Suppressor macrophage treated with lipopolysaccharide for 4 hours (primary cell): ENCODE measurements at regions not wholly inside any gene's neighbourhood (a gene's known extent, or its start where the extent isn't known, plus 50 kb on each side); places are given as distances from the start of the nearest gene placed in this dataset.
"Not testable (repeated sequence)": the region's sequence is repeated elsewhere in the genome, so short reads cannot be mapped to it uniquely, and the experiment has no call there.

ENCODE experiments used
- DNase-seq: peaks from one replicate; pipeline ENCODE4 v3.0.0-alpha.2; 2020

DNA sequence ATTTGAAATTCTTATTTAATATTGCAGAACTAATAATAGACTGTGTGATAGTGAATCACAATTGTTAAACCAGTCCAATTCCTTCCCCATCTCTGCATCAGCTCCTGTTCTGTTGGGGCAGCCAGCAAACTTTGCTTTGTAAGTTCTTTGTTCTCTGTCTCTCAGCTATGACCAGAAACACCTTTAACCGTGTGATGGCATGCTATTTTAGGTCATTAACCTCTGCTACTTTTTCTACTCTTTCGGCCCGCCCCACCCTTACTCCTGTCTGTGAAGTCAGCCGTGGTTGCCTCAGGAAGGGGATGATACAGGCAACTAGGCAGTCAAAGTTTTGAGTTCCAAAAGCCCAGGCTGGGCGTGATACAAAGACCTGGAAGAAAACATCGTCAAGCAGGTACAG lies 51.3 kb upstream of the EGFL6 start:
- DNase-seq = no peak

DNA sequence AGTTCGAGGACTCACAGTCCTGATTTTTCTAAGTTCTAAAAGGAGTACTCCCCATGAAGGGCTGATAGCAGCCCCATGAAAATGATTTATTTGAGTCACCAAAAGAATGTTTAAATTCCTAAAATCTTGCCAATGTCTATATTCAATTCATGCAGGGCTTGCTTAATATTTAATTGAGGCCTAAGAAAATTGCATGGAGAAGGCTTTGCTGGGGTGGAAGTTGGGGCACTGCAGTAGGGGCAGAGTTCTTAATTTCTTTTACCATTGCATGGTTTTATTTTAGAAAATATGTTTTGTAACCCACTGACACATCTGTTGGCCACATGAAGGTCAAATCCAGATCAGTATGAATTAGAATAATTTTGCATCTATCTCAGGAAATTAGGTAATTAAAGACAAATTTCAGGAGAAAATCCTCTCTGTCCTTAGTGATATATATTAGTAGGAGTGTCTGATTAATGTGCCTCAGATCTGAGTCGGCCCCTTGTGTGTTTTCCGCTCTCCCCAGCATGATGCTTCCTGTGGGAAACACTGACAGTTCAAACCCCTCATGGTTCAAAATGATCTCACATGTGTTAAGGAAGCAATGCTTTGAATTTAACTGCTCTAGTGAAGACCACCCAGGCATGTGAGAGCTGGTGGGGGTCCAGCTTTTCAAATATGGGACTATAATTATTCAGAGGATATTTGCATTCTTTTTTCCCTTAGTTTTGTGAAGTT lies 54.0 kb upstream of the EGFL6 start:
- DNase-seq = no peak

DNA sequence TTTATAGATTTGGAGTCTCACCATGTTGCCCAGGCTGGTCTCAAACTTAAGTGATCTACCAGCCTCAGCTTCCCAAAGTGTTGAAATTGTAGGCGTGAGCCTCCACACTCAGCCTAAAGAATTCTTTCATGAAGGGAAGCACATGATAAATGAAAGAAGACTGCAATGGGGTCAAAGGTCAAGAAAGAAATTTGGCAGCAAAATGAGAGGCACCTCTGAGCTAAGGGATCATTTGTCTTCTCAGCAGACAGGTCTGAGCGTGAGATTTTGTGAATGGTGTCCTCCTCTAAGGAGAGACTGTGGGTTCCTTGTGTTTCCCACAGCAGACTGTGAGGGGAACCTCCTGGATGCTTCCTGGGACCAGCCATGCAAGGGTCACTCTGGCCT lies 57.5 kb upstream of the EGFL6 start:
- DNase-seq = no peak

DNA sequence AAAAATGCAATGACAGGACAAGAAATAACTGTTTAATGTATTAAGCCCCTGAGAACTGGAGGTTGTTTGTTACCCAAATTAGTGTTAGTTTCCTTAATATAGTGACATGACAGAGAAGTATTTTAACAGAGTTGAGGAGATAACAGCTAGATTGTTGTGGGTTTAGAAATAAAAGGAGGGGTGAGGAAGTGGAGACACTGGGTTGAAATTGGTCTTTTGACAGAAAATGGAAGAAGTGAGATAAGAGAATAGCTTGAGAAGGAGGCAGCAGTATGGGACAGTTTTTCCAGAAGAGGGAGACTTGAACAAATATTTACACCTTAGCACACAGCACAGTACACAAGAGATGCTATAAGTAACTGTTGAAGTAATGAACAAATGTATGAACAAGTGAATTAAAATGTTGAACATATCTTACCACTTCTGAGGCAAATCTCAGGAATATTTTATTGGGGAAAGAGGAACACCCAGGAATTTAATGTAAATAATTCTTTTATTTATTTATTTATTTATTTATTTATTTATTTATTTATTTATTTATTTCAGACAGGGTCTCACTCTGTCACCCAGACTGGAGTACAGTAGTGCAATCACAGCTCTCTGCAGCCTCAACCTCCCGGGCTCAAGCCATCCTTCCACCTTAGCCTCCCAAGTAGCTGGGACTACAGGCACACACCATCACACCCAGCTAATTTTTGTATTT lies 58.0 kb upstream of the EGFL6 start:
- no peak for DNase-seq

DNA sequence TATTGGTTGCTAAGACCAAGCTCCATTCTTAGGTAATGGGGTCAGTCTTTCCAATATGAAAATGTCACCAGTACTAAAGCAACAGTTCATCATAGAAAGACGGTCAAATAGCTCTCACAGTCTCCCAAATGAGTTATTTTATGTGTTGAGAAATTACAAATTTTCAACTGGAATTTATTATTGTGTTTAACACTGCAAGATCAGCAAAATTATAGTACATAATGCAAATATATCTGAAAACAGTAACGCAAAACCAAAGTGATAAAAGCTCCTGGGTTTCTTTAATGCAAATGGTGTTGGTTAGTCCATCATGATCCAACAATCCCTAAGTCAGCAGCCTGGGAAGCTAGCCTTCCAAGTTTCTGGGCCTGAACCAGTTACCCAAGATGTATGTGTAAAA lies 61.5 kb upstream of the EGFL6 start:
- DNase-seq = no peak

DNA sequence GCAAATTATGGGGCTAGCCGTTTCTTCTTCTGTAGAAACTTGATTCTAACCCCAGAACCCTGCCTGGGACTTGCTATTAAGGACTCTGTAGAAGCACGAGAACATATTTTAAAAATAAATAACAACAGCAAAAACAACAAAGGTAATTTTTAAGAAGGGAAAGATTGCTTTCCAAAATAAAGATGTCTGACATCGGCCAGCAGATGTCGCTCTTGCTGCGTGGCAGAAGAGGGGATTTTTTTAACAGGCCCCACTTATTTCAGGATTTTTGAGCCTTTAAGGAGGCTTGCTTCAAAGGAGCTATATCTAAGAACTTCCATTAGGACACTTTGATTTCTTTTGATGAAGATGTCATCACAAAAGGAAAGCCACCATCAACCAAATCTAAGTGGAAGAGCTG lies 62.8 kb upstream of the EGFL6 start:
- peak; percentile 61 for DNase-seq

DNA sequence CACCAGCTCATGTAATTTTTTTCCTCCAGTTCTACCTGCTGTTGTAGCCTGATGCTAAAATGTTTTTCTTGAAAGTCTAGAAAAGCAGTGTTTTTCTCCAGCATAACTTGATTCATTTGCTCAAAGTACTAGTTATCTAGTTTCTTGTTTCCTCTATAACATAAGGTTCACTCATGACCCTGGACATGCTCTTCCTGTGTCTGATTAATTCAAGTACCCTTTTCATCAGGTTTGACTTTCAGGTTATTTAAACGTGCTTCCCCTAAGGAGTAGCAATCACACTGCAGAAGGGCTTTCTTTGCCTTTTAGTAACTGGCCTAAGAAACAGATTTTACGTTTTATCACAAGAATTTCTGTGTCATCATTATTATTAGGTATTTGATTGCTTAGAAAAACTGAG lies 66.8 kb upstream of the EGFL6 start:
- DNase-seq = no peak

DNA sequence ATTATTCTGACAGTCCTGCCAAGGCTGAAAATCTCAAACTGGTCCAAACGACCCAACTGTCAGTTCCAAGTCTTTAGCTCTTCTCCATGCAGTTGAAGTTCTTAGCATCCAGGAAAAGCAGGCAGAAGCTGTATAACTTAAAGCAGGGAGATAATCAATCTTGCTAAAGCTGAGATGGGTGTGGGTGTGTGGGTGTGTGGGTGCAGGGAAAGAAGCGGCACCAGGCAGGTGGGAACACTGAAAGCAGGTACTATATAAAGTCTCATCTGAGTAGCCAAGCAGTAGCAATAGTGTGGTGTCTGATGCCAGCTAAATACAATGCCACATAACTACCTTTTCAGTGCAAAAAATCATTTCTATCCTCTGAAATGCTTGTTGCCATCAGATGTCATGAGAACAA lies 69.7 kb upstream of the EGFL6 start:
- no peak for DNase-seq

DNA sequence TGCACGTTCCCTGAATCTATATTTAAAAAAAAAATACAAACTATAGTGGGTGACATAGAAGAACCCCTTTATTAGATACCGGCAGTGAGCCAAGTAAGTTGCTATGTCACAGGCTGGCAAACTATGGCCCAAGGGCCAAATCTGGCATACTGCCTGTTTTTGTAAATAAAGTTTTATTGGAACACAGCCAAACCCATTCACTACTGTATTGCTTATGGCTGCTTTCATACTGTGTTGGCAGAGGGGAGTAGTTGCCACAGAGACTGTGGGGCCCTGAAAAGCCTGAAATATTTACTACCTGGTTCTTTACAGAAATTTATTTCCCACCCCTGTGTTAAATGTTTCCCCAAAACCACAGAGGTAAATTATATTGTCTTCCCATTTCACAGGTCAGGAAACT lies 71.2 kb upstream of the EGFL6 start:
- DNase-seq = no peak

DNA sequence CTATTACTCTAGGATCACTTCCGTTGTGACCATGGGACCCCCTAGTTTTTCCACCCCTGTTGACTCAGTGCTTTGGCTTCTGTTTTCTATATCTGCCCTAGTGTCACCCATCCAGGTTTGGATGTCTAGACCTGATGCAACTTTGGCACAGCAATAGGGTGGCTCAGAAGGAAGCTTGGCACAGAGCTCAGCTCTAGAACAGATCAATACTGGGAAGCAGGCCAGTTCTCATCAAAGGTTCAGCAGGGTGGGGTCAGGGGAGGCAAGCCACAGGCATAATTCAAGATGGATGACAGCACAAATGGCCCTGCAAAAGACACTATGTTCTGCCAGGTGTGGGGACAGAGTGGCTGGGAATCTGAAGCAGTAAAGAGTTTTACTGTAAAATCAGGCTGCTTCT lies 74.2 kb upstream of the EGFL6 start:
- DNase-seq = no peak

DNA sequence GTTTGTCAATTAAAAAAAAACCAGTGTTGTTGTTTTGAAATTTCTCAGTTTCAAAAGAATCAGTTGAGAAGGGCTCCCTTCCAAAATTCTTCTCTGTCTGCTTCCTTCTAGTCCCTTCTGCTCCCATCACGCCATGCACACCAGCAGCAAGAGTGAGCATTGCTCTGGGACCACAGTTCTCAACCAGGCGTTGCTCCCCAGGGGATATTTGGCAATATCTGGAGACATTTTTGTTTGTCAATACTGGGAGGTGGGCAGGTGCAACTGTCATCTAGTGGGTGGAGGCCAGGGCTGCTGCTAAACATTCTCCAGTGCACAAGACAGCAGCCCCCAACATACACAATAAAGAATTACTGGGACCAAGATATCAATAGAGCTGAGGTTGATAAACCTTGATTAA lies 74.8 kb upstream of the EGFL6 start:
- no peak for DNase-seq

DNA sequence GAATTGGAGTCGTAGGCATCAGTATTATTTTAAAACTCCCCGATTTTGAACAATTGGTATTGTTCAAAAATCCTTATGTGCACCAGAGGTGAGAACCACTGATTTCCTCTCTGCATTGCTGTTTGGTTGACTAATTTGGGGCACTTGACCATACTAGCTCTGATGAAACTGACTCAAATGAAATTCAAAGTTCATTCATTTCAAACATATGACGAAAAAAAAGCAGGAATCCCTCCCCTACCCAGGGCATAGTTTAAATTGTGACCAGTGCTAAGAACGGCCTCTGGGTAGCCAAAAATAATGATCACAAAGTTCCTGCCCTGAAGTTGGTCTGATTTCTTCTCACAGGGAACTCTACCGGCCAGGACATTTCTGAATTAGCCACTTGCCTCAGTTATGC lies 75.7 kb upstream of the EGFL6 start:
- no peak for DNase-seq

DNA sequence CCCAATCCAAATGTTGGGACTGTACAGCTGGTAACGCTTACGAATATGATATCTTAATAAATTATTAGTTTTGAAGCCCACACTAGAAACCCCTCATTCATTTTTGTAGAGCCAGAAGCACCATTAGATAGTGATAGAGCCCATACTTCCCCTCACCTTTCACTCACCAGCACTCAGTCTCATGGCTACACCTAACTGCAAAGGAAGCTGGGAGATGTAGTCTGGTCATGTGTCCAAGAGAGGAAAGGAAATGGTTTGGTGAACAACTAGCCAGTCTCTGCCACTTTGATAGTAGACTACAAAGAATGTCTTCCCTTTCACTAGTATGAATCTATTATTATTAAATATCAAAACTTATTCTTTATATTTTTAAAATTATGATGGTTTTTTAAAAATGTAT lies 77.1 kb upstream of the EGFL6 start:
- no peak for DNase-seq

DNA sequence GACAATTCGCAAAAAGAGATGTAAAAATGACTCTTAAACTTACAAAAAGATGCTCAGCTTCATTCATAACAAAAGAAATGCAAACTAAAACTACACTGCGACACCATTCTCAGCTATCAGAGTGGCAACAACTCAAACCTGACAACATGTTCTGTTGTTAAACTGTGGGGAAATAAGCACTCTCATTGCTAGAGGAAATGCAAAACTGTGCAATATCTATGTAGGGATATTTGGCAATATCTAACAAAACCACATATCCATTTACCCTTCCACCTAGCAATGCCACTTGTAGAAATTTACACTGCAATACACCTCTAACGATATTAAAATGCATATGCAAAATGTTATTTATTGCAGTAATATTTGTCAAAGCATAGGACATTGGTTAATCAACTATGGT lies 78.3 kb upstream of the EGFL6 start:
- DNase-seq = peak; percentile 35

DNA sequence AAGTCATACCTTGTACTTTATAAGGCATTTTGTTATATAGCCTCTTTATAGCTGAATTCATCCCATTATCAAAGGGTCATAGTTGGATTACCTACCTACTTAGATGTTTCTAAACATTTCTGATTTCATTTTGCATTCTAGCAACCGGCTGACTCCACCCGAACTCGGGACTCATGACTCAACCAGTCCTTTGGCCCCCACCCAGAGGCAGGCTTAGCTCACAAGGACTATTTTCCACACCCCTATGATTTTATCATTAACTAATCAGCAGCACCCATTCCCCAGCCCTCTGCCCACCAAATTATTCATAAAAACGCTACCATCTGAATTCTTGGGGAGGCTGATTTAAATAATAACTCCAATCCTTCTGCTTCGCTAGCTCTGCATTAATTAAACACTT lies 79.9 kb upstream of the EGFL6 start:
- peak; percentile 59 for DNase-seq

DNA sequence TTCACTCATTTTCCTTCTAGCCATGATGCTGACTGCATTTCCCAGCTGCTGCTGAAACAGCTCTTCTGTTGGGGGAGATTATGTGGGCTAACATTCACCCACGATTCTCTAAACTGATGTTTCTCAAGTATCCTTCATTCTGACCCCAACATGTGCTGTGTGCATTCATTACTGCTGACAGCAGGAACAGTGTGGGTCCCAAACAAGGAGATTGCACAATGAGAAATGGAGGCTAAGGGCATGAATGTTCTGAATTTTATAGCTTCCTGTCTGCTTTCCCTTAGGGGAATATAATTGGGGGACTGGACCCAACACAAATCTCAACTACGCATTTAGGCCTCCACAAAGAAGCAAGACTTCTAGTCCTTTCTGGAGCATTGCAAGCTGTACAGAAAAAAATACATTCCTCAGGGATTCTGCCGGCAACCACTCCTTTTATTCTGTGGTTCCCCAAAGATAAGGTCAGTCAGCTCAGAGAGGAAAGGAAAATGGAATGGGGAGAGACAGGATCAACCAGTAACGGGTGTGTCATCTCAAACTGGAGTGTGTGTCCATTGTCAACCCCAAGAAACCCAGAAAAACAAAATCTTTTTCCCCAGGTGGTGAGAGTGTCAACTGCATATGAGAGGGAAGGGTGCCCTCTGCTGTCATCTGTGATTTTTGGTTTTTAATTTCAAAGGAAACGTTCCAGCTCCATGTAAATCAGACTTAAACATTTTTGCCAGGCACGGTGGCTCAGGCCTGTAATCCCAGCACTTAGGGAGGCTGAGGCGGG lies 81.5 kb upstream of the EGFL6 start:
- DNase-seq = peak; percentile 63

DNA sequence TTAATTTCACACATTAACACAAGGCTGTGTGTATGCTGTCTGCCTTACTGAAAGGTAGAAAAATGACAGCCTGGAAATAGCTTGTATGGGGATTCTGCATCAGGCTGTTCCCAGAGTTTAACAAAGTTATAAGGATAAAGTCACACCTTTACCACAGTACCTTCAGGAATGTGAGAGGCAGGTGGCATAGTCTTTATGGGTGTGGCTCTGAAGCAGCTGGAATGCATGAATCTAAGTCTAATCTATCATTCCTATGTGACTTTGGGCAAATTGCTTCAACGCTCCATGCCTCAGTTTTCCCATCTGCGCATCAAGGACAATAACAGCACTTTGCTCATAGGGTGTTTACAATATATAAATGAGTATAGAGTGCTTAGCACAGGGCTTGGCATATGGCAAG lies 84.2 kb upstream of the EGFL6 start:
- DNase-seq = no peak

DNA sequence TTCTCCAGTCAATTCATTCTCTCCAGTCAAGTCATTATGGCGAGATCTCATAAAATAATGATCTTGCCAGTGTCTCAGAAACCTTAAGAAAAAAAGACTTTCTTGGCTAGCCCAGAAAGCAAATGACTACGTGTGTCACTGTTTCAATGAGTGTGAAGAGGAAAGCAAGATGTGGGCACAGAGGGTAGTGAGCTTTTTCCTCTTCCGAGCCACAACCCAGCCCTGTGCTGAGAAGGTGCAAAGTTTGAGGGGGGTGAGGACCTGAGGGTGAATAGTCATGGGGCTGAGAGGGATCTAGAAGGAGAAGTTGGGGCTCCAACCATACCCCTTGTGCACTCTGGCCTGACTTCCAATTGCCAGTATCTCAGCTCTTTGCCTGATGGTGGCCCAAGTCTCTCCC lies 85.6 kb upstream of the EGFL6 start:
- no peak for DNase-seq

DNA sequence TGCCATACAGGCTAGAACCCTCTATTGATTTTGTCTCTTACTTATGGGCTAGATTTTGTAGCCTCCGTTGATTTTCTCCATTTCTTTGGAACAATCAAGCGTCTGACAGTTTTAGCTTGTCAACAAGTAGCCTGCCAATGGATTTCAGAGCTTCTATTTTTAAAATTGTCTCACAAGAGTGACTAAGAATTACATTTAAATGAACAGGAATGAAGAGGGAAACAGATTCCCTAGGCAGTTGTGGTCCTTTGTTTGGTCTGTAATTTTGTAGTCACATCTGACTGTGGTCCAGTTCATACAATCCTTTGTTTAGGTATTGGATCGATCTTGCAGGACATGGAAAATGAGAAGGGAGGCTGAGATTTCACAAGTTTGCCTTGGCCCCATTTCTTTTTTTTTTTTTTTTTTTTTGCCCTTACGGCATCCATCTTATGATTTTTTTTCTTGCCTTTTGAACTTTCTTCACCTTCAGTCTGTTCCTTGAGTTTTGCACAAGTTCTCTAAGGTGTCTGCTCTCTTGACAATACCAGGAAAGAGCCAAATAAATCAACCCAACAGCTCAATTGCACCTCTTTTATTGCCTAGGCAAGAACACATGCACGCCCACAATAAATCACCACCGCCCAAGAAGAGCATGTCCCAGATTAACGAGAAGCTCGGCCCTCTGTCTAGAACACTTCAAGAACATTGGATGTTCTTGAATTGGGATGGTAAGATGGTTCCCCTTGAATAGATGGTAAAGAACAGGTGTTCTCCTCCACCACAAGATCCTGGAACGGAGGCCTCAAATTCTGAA lies 86.5 kb upstream of the EGFL6 start:
- no peak for DNase-seq

DNA sequence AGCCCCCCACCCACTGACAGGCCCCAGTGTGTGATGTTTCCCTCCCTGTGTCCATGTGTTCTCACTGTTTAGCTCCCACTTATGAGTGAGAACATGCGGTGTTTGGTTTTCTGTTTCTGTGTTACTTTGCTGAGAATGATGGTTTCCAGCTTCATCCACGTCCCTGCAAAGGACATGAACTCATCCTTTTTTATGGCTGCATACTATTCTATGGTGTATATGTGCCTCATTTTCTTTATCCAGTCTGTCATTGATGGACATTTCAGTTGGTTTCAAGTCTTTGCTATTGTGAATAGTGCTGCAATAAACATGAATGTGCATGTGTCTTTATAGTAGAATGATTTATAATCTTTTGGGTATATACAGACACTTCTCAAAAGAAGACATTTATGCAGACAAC lies 88.6 kb upstream of the EGFL6 start:
- DNase-seq = not testable (repeated sequence)

DNA sequence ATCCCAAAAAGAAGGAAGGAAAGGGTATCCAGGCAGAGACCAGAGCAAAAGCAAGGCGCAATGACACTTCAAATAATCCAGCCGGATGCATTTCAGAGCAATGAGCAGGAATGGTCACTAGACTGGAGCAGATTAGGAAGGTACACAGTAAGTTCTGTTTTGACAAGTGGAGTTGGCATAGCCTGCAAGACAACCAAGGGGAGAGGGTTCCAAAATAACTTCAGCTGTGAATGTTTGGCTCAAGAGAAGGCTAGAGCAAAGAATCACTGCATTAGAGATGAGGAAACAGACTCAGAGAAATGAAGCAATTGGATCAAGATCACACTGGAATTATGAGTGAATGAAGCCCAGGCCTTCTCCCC lies 90.0 kb upstream of the EGFL6 start:
- no peak for DNase-seq

DNA sequence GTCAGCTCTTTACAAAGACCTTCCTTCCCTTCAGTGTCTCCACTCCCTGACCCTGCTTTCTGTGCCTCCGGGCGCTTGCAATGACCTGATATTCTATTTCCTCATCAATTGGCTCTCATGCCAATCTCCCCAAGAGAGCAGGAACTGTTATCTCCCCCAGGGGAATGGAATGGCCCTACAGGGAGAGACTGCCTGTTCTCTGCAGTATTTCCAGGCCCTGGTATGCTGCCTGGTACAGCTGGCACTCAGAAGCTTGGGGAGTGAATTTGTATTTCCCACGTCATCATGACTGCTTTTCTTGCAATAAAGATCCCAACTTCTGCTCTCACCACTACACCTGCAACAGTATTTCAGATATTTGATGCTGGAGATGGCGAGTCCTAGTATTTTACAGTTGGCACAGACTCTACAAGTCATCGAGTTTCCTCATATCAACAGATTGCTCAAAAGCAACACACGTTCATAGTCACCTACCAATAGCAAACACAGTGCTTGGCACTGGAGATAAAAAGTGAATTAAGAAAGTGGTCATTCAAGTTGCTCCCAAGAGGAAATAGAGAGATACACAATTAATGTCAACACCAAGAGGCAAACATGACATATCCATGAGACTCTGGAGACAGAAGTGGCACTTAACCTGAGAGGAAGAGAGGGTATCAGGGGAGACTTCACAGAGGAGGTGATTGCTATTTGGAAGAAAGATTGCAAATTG lies 90.5 kb upstream of the EGFL6 start:
- no peak for DNase-seq

DNA sequence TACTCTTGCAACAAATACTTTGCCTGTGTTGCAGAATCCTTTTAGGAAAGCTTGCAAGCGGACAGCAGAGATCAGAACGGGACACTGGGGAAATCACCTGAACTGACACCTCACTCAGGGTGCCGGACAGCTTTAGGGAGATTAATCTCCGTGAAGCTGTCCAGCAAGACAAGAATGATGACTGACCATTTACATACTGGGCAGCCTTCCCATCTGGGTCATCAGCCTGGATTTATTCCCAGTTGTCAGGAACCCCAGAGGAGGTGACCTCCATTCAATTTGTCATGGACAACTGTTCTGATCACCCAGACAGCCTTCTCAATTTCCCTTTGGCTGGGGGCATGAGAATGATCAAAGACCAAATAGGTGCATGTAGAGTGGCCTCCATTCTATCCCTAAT lies 93.0 kb upstream of the EGFL6 start:
- no peak for DNase-seq
